Mucosa of descending colon (tissue), 3 donors: ENCODE measurements at regions not wholly inside any gene's neighbourhood (a gene's known extent, or its start where the extent isn't known, plus 50 kb on each side); places are given as distances from the start of the nearest gene placed in this dataset.
A peak's percentile ranks its signal among the peaks of the same experiment; 100 is the strongest.

Experiments used
- ATAC-seq: fragments of 200-7000 bp; cut with Tn5 transposase; one replicate; pipeline ENCODE4 v1.9.1; 2020; ENCODE audit warnings: mild to moderate bottlenecking, moderate library complexity
- DNase-seq, 3 donors: peaks; one replicate each; pipeline ENCODE4 v3.0.0-alpha.2; 2020
- H3K36me3 ChIP-seq: fragments of 200-600 bp; one replicate; pipeline ENCODE4 v1.8.0; 2021; ENCODE audit warnings: low read depth, mild to moderate bottlenecking
- H3K4me1 ChIP-seq: fragments of 200-600 bp; one replicate; pipeline ENCODE4 v1.8.0; 2021; ENCODE audit warnings: low read depth, mild to moderate bottlenecking
- H3K4me3 ChIP-seq: fragments of 200-600 bp; one replicate; pipeline ENCODE4 v1.8.0; 2021; ENCODE audit warnings: mild to moderate bottlenecking
- H3K9me3 ChIP-seq: fragments of 200-600 bp; one replicate; pipeline ENCODE4 v1.8.0; 2021; ENCODE audit warnings: mild to moderate bottlenecking
- intact Hi-C, 2 donors: fragments of 100-400 bp; cut with DNase I in 1 of 2; cut with micrococcal nuclease in 1 of 2; formaldehyde crosslinking; loops; one replicate each; pipeline versions ENCODE4 v1.11.0 to v1.11.1; 2022; cut with DNase I, micrococcal nuclease
- TF ChIP-seq, protein P1 (sequence below): fragments of 200-600 bp; IDR thresholded peaks from one replicate; pipeline ENCODE4 v1.8.0; 2022; ENCODE audit warnings: antibody characterized with exemption, mild to moderate bottlenecking
- donor health status: DM: no; HTN: no; CAD: no; lungs with moderate emphysema.
- donor health status: DM: no; HTN: no; CAD: no.
- donor health status: DM: no; HTN: yes; CAD: no.

DNA sequence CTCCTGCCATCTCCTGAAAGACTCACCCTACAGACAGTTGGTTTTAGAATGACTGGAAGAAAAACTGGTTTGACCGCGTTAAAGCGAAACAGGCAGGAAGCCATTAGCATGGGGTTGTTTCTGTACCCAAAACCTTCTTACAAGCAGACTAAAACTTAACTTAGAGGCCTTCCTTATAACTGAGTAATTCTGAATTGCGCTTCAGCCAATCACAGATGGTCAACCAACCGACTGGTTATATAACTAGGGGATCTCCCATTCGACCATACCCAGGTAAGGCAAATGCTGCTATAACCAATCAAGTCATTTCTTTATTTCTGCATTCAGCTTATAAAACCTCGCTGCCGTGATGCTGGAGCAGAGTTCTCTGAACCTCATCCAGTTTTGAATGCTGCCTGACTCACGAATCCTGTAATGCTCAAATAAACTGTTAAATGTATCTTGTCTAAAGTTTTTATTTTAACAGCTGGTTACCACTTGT is 87.8 kb upstream of the DRD2 start:
- DNase-seq (no peak), ATAC-seq (peak; percentile 30)
- Histone ChIP-seq H3K4me3 (no peak overlapping the region), H3K4me1 (no peaks in the 10 kb centered on the region), H3K9me3 (no peaks in the 10 kb centered on the region), H3K36me3 (no peaks in the 10 kb centered on the region)
- intact Hi-C loops = no loop called here
- TF ChIP-seq, protein P1, sequence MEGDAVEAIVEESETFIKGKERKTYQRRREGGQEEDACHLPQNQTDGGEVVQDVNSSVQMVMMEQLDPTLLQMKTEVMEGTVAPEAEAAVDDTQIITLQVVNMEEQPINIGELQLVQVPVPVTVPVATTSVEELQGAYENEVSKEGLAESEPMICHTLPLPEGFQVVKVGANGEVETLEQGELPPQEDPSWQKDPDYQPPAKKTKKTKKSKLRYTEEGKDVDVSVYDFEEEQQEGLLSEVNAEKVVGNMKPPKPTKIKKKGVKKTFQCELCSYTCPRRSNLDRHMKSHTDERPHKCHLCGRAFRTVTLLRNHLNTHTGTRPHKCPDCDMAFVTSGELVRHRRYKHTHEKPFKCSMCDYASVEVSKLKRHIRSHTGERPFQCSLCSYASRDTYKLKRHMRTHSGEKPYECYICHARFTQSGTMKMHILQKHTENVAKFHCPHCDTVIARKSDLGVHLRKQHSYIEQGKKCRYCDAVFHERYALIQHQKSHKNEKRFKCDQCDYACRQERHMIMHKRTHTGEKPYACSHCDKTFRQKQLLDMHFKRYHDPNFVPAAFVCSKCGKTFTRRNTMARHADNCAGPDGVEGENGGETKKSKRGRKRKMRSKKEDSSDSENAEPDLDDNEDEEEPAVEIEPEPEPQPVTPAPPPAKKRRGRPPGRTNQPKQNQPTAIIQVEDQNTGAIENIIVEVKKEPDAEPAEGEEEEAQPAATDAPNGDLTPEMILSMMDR = no peak

DNA sequence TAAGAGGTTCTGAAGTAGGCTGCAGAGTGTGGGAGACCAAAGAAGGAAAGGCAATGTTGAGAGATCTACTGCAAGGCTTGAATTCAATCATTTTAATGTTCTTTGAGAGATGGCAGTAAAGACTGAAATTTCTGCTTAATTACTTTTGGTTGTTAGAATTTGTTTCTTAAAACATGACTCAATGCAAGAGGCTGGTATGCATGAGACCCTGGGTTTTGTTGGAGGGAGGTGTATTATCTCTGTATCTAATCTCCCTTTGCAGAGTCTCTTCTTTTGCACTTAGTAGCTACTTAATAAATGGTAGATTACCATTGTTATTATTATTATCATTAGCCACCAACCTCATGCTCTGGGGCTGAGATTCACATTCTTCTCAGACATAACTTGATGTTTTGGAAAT is 87.4 kb upstream of the DRD2 start:
- H3K4me1 ChIP-seq = no peaks in the 10 kb centered on the region
- no peaks in the 10 kb centered on the region for H3K36me3 ChIP-seq
- intact Hi-C loops = no loop called here
- TF ChIP-seq, protein P1 = no peak
- H3K4me3 ChIP-seq = no peak overlapping the region
- ATAC-seq (no peak), DNase-seq (no peak)
- no peaks in the 10 kb centered on the region for H3K9me3 ChIP-seq

DNA sequence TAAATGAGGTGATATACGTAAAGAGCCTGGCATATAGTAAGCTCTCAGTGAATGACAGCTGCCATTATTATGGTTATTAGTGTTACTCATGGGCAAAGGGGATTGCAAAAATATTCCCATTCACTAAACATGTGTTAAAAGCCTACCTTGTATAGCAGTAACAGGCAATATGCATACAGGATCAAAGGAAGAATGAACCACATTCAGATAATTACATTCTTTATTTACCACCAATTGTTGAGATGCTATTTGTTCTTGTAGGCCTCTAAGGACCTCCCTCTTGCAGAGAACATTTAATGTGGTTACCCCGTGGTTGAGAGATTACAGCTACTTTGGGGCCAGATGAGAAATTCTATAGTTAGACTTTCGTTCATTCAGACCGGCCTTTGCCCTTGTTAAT is 82.7 kb upstream of the DRD2 start:
- Histone ChIP-seq H3K9me3 (no peaks in the 10 kb centered on the region), H3K4me3 (no peak overlapping the region), H3K4me1 (no peaks in the 10 kb centered on the region), H3K36me3 (no peaks in the 10 kb centered on the region)
- DNase-seq (no peak), ATAC-seq (no peak)
- TF ChIP-seq, protein P1 = no peak
- intact Hi-C loops = no loop called here

DNA sequence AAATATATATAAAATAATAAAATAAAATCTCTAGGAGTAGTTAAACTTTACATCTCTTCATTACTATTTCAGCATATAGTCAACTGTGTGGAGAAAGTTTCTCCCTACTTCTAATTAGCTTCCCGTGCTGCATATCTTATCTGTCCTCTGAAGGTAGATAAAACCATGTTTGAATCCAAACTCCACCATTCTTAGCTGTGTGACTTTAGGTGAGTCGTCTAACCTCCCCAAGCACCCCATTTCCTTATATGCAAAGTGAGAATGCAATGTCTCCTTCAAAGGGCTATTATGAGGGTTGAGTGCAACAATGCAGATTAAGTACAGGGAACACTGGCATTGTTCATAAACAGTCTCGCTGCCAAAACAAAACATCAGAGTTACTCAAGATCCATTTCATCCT is 80.8 kb upstream of the DRD2 start:
- intact Hi-C loops = no loop called here
- DNase-seq (no peak), ATAC-seq (no peak)
- Histone ChIP-seq H3K36me3 (no peaks in the 10 kb centered on the region), H3K9me3 (no peaks in the 10 kb centered on the region), H3K4me1 (no peaks in the 10 kb centered on the region), H3K4me3 (no peak overlapping the region)
- TF ChIP-seq, protein P1 = no peak

DNA sequence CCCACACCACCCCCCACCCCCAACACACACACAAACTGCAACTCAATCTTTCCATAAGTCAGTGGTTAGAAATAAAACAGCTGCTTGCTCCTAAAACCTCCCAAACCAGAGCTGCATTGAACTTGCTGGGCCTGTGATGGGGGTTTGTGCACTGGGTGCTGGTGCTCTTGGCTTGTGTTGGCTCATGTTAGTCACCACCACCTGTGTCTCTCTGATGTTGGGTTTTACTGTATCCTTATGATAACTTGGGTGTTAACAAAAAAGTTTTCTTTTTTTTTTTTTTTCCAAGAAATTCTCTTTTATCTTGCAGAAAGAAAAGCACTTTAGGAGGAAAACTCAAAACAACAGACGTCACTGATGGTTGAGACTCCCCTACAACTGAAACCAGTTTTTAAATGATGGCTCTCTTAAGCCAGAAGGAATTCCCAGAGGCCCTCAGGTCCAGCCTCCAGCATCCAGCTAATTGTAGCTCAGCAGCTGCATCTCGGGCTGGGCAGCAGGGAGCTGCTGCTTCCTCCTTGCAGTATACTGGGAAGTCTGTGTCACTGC is 79.9 kb upstream of the DRD2 start:
- DNase-seq (no peak), ATAC-seq (peak; percentile 62)
- TF ChIP-seq, protein P1 = no peak

DNA sequence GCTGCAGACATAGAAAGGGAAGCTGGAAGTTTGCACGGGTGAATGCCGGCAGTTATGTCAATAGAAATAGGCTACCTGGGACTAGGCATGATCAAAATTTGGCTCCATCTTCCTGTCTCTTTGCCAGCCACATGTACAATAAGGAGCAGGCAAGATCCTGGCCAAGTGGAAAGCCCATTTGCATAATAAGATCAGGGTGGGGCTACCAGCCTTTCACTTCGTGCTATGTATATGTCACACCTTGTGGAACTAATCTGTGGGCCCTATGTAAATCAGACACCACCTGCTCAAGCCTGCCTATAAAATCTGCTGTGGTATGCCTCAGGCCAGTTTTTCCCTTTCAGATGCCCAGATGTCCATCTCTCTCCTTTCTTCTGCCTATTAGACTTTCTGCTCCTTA is 79.3 kb upstream of the DRD2 start:
- intact Hi-C loops = no loop called here
- TF ChIP-seq, protein P1 = no peak
- Histone ChIP-seq H3K9me3 (no peaks in the 10 kb centered on the region), H3K4me3 (no peak overlapping the region), H3K36me3 (no peaks in the 10 kb centered on the region), H3K4me1 (no peaks in the 10 kb centered on the region)
- ATAC-seq = peak; percentile 87
- peak in 1 of 3 donors; percentile 8 for DNase-seq

More for the DNA sequence above, 79.9 kb upstream of the DRD2 start:
- Histone ChIP-seq H3K9me3 (no peaks in the 10 kb centered on the region), H3K4me3 (no peak overlapping the region), H3K4me1 (no peaks in the 10 kb centered on the region), H3K36me3 (no peaks in the 10 kb centered on the region)
- intact Hi-C loops = no loop called here
